Astrocyte (in vitro differentiated cells and primary cell): ENCODE measurements at regions not wholly inside any gene's neighbourhood (a gene's known extent, or its start where the extent isn't known, plus 50 kb on each side); places are given as distances from the start of the nearest gene placed in this dataset.

Experiments used
- CTCF ChIP-seq: IDR thresholded peaks from 2 replicates; pipeline ENCODE4 v1.5.1; 2011; ENCODE audit warnings: low read depth, mild to moderate bottlenecking, inconsistent platforms, low read length, moderate library complexity; ENCODE audit not compliant: insufficient read depth
- EZH2 ChIP-seq: IDR thresholded peaks from 2 replicates; pipeline ENCODE4 v1.6.1; 2012; ENCODE audit warnings: mild to moderate bottlenecking, low read length, inconsistent platforms; ENCODE audit not compliant: insufficient read depth

GRCh38 chr15:95814908-95815307, 515.6 kb upstream of the NR2F2 start:
- TF ChIP-seq CTCF: no peak
- no peak for TF ChIP-seq EZH2
